ENCODE measurements at regions not wholly inside any gene's neighbourhood (a gene's known extent, or its start where the extent isn't known, plus 50 kb on each side); places are given as distances from the start of the nearest gene placed in this dataset.

DNA sequence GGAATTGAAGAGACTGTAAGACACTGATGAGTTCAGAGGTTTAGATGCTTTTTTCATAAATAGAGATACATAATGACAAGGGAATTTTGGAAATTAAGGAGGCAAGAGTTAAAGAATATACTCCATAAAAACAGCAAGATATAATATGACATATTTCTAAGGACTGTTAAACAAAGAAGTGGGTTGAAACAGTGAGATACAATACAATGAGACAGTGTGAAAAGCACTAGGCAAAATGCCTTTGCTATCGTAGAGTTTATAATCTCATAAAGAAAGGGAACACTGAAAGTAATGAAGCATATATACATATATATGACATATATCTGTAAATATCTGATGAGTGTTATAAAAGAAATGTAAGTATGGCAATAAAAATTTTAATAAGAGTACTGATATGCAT lies 1496.2 kb downstream of the TECRL start:
- ChIA-PET CTCF (no interaction called here), POLR2A (ENCODE audit: low non-redundant PET) (no interaction called here)
- Histone ChIP-seq H3K4me1 (ENCODE audit: insufficient read depth, low read length, poor library complexity, severe bottlenecking) (no peaks in the 10 kb centered on the region), H3K27me3 (replicated peaks; ENCODE audit: insufficient read depth, low read depth, low read length, poor library complexity) (no peaks in the 10 kb centered on the region), H3K36me3 (ENCODE audit: insufficient read depth, low read length, poor library complexity, severe bottlenecking) (no peaks in the 10 kb centered on the region), H3K9me3 (ENCODE audit: low read depth, low read length, poor library complexity, severe bottlenecking) (no peaks in the 10 kb centered on the region), H3K27ac (ENCODE audit: low read depth, low read length, poor library complexity, severe bottlenecking) (no peak overlapping the region), H3K4me3 (ENCODE audit: low read depth, low read length, poor library complexity, severe bottlenecking) (no peak overlapping the region)
- TF ChIP-seq, protein P1, sequence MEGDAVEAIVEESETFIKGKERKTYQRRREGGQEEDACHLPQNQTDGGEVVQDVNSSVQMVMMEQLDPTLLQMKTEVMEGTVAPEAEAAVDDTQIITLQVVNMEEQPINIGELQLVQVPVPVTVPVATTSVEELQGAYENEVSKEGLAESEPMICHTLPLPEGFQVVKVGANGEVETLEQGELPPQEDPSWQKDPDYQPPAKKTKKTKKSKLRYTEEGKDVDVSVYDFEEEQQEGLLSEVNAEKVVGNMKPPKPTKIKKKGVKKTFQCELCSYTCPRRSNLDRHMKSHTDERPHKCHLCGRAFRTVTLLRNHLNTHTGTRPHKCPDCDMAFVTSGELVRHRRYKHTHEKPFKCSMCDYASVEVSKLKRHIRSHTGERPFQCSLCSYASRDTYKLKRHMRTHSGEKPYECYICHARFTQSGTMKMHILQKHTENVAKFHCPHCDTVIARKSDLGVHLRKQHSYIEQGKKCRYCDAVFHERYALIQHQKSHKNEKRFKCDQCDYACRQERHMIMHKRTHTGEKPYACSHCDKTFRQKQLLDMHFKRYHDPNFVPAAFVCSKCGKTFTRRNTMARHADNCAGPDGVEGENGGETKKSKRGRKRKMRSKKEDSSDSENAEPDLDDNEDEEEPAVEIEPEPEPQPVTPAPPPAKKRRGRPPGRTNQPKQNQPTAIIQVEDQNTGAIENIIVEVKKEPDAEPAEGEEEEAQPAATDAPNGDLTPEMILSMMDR (conservative IDR thresholded peaks at IDR 0.05; ENCODE audit: low read depth, low read length), result no peak
- no peak for TF ChIP-seq EZH2 (IDR thresholded peaks at IDR 0.05; ENCODE audit: borderline replicate concordance, low read depth, low read length, poor library complexity, severe bottlenecking)
- DNase-seq (ENCODE audit: low spot score), result no peak
- intact Hi-C loops (cut with micrococcal nuclease; ENCODE audit: unreplicated experiment), result no loop called here
- no TSS peak for BruUV-seq (replicated peaks)

DNA sequence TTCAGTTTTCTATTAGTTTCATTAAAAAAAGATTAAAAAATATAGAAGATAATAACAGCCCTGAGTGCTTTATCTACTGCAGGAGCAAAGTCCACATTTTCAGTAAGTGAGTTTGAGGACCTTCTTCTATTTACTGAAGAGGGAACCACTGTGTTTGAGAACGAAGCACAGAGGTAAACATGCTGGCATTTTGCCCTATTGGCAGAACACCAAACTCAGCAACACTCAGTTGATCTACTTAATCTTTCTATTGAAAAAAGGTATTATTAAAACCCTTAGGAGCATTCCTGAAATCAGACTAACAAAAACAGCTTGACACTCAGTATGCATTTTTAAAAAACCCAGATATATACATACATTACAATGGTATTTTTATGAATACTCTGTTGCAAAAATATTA lies 1496.7 kb downstream of the TECRL start:
- no peak for DNase-seq (ENCODE audit: low spot score)
- no peaks in the 10 kb centered on the region for H3K4me1 ChIP-seq (ENCODE audit: insufficient read depth, low read length, poor library complexity, severe bottlenecking)
- ChIA-PET POLR2A (ENCODE audit: low non-redundant PET) (no interaction called here), CTCF (no interaction called here)
- H3K4me3 ChIP-seq (ENCODE audit: low read depth, low read length, poor library complexity, severe bottlenecking), result no peak overlapping the region
- no peaks in the 10 kb centered on the region for H3K27me3 ChIP-seq (replicated peaks; ENCODE audit: insufficient read depth, low read depth, low read length, poor library complexity)
- no peaks in the 10 kb centered on the region for H3K9me3 ChIP-seq (ENCODE audit: low read depth, low read length, poor library complexity, severe bottlenecking)
- TF ChIP-seq, protein P1 (conservative IDR thresholded peaks at IDR 0.05; ENCODE audit: low read depth, low read length), result no peak
- no peak for TF ChIP-seq EZH2 (IDR thresholded peaks at IDR 0.05; ENCODE audit: borderline replicate concordance, low read depth, low read length, poor library complexity, severe bottlenecking)
- no peak overlapping the region for H3K27ac ChIP-seq (ENCODE audit: low read depth, low read length, poor library complexity, severe bottlenecking)
- intact Hi-C loops (cut with micrococcal nuclease; ENCODE audit: unreplicated experiment), result no loop called here
- no TSS peak for BruUV-seq (replicated peaks)
- no peaks in the 10 kb centered on the region for H3K36me3 ChIP-seq (ENCODE audit: insufficient read depth, low read length, poor library complexity, severe bottlenecking)

DNA sequence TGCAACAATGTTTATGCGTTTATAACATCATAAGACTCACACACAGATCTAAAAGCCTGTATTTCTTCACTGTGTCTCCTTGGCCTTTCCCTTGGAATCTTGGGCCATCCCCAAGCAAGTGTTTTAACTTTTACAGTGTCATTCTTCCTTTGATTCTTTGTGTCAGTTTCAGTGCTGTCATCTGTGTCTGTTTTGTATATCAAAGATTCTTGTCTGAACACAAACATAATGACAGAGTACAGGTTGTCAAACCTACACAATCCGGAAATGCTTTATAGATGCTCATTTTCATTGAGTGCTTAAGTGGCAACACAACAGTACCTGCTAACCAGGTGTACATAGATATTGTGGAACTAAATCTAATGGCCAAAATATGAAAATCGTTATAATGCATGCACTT lies 1500.0 kb downstream of the TECRL start:
- POLR2A ChIA-PET (ENCODE audit: low non-redundant PET), result no interaction called here
- no peaks in the 10 kb centered on the region for H3K36me3 ChIP-seq (ENCODE audit: insufficient read depth, low read length, poor library complexity, severe bottlenecking)
- intact Hi-C loops (cut with micrococcal nuclease; ENCODE audit: unreplicated experiment), result no loop called here
- BruUV-seq (replicated peaks), result no TSS peak
- H3K27ac ChIP-seq (ENCODE audit: low read depth, low read length, poor library complexity, severe bottlenecking), result no peak overlapping the region
- no peak overlapping the region for H3K4me3 ChIP-seq (ENCODE audit: low read depth, low read length, poor library complexity, severe bottlenecking)
- no peaks in the 10 kb centered on the region for H3K4me1 ChIP-seq (ENCODE audit: insufficient read depth, low read length, poor library complexity, severe bottlenecking)
- DNase-seq (ENCODE audit: low spot score), result no peak
- TF ChIP-seq, protein P1 (conservative IDR thresholded peaks at IDR 0.05; ENCODE audit: low read depth, low read length), result no peak
- no peak for TF ChIP-seq EZH2 (IDR thresholded peaks at IDR 0.05; ENCODE audit: borderline replicate concordance, low read depth, low read length, poor library complexity, severe bottlenecking)
- H3K27me3 ChIP-seq (replicated peaks; ENCODE audit: insufficient read depth, low read depth, low read length, poor library complexity), result no peaks in the 10 kb centered on the region
- no peaks in the 10 kb centered on the region for H3K9me3 ChIP-seq (ENCODE audit: low read depth, low read length, poor library complexity, severe bottlenecking)
- CTCF ChIA-PET, result no interaction called here

Measured in A673 (cell line).